ENCODE measurements at regions not wholly inside any gene's neighbourhood (a gene's known extent, or its start where the extent isn't known, plus 50 kb on each side); places are given as distances from the start of the nearest gene placed in this dataset.

DNA sequence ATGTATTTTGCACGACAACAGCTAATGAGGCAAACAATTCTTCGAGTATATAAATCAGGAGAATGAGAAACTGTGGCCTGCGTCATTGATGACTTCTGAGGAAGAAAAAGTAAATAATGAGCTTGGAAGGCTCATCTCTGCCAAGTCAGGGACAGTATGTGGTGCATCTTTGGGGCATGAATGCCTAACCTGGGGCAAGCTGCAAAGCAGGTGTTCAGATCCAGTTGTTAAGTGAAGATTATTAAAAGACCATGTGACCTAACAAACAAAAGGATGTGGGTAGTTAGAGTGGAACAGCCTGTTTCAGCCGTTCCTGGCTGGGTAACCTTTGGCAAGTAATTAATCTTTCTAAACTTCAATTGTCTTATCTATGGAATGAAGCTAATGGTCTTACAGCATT lies 93.0 kb downstream of the LYZL2 start:
- no peak overlapping the region for H3K27ac ChIP-seq
- 37 to 45% (median 43%) methylated on average over 4 of the region's 4 CpGs for WGBS, 3 donors

DNA sequence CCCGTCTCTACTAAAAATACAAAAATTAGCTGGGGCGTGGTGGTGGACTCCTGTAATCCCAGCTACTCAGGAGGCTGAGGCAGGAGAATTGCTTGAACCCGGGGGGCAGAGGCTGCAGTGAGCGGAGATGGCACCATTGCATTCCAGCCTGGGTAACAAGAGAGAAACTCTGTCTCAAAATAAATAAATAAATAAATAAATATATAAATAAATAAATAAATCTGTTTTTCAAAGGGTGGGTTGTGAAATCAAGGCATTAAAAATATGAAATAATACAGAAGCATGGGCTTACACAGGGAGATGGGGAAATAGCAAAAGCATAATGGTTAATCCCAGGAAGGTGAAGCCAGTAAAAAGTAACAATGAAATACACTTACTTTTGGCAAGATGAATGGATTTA lies 93.9 kb downstream of the LYZL2 start:
- Histone ChIP-seq H3K27me3 (no peaks in the 10 kb centered on the region), H3K36me3 (no peaks in the 10 kb centered on the region), H3K4me1 (ENCODE audit: insufficient read depth) (peaks cover 4% of the 10 kb centered on the region), H3K9me3 (no peaks in the 10 kb centered on the region), H3K4me3 (no peak overlapping the region), H3K27ac (no peak overlapping the region)
- DNase-seq: no peak
- 91 to 94% (median 93%) methylated on average over 4 of the region's 4 CpGs for WGBS, 3 donors
- TF ChIP-seq, protein P1, sequence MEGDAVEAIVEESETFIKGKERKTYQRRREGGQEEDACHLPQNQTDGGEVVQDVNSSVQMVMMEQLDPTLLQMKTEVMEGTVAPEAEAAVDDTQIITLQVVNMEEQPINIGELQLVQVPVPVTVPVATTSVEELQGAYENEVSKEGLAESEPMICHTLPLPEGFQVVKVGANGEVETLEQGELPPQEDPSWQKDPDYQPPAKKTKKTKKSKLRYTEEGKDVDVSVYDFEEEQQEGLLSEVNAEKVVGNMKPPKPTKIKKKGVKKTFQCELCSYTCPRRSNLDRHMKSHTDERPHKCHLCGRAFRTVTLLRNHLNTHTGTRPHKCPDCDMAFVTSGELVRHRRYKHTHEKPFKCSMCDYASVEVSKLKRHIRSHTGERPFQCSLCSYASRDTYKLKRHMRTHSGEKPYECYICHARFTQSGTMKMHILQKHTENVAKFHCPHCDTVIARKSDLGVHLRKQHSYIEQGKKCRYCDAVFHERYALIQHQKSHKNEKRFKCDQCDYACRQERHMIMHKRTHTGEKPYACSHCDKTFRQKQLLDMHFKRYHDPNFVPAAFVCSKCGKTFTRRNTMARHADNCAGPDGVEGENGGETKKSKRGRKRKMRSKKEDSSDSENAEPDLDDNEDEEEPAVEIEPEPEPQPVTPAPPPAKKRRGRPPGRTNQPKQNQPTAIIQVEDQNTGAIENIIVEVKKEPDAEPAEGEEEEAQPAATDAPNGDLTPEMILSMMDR (IDR thresholded peaks at IDR 0.05): no peak
- TF ChIP-seq POLR2A (IDR thresholded peaks at IDR 0.05) (no peak), EP300 (IDR thresholded peaks at IDR 0.05) (no peak)
- intact Hi-C loops (cut with DNase I): loop anchor here in 3 of 4 donors (2.0 to 10.0 kb wide), 5 partner anchors 59 to 143 kb away; no protein-coding TSS in a partner anchor

More for the DNA sequence above, 93.0 kb downstream of the LYZL2 start:
- Histone ChIP-seq H3K36me3 (no peaks in the 10 kb centered on the region), H3K9me3 (no peaks in the 10 kb centered on the region), H3K4me3 (no peak overlapping the region), H3K4me1 (ENCODE audit: insufficient read depth) (peaks cover 4% of the 10 kb centered on the region), H3K27me3 (no peaks in the 10 kb centered on the region)
- intact Hi-C loops (cut with DNase I): loop anchor here in 3 of 4 donors (5.0 to 10.0 kb wide), 4 partner anchors 58 to 142 kb away; no protein-coding TSS in a partner anchor
- no peak for TF ChIP-seq POLR2A (IDR thresholded peaks at IDR 0.05)
- TF ChIP-seq, protein P1 (IDR thresholded peaks at IDR 0.05): no peak
- no peak for TF ChIP-seq EP300 (IDR thresholded peaks at IDR 0.05)
- DNase-seq: no peak

DNA sequence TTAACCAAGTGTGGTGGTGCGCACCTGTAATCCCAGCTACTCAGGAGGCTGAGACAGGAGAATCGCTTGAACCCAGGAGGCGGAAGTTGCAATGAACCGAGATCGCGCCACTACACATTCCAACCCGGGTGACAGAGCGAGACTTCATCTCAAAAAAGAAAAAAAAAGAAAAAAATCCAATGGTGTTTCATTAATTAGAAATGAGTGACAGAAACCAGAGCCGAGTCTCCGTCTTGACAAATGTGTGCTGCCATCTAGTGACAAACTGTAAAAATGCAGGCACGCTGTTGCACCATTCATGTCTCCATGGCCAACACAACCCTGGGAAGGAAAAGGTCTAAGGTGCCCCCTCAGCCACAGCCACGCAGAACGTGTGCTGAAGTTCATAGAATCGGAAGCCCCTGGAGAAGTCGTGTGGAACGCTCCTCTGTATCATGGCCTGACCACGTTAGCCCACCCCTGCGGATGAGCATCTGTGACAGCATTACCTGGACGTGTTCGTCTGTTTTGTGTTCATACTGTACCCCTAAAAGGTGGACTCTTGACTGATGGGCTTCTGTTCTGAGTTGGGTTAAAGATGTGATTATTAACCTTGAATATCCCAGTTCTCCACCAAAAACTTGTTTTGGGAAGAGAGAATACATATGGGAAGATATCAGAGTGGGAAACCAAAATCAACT lies 94.9 kb downstream of the LYZL2 start:
- Histone ChIP-seq H3K4me1 (ENCODE audit: insufficient read depth) (peaks cover 4% of the 10 kb centered on the region), H3K9me3 (no peaks in the 10 kb centered on the region), H3K27ac (no peak overlapping the region), H3K27me3 (no peaks in the 10 kb centered on the region), H3K4me3 (no peak overlapping the region), H3K36me3 (no peaks in the 10 kb centered on the region)
- peak; percentile 58 to 81 (median 64) for DNase-seq
- intact Hi-C loops (cut with DNase I): loop anchor here (1.0 to 10.0 kb wide), 6 partner anchors 60 to 142 kb away; no protein-coding TSS in a partner anchor
- no peak for TF ChIP-seq EP300 (IDR thresholded peaks at IDR 0.05)
- TF ChIP-seq, protein P1 (IDR thresholded peaks at IDR 0.05): peak; percentile 74 to 86 (median 77)
- no peak for TF ChIP-seq POLR2A (IDR thresholded peaks at IDR 0.05)
- 31 to 37% (median 31%) methylated on average over 20 of the region's 20 CpGs for WGBS, 3 donors

DNA sequence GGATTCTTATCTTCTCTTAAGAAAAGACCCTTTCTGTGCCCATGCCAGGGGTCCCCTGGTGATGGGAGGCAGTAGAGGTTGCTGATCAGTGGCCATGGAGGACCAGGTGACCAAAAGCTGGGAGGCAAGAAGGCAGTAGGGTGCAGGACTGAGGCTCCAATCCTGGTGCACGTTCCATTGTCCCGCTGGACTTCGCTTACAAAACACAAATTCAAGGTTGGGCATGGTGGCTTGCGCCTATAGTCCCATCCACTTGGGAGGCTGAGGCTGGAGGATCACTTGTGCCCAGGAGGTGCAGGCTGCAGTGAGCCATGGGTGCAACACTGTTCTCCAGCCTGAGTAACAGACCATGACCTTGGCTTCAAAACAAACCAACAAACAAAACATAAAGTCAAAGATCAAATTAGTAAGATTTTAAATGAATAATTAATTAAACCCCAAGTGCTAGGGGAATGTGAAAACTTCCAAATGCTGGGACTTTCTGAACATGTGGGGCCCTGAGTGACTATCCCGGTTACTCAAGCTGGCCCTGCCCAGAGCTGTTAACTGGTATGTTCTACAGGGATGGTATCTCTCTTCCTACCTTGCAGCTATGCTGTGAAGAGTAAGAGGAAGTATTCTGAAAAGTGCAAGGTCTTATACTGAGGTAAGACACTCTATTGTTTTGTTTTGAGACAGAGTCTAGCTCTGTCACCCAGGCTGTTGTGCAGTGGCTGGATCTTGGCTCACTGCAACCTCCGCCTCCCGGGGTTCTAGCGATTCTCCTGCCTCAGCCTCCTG lies 97.6 kb downstream of the LYZL2 start:
- H3K9me3 ChIP-seq: no peaks in the 10 kb centered on the region
- H3K4me1 ChIP-seq (ENCODE audit: insufficient read depth): peaks cover 2% of the 10 kb centered on the region
- no peak overlapping the region for H3K27ac ChIP-seq
- H3K4me3 ChIP-seq: no peak overlapping the region
- WGBS, 3 donors: 95 to 97% (median 95%) methylated on average over 8 of the region's 8 CpGs
- TF ChIP-seq, protein P1 (IDR thresholded peaks at IDR 0.05): no peak
- TF ChIP-seq POLR2A (IDR thresholded peaks at IDR 0.05) (no peak), EP300 (IDR thresholded peaks at IDR 0.05) (no peak)
- no peak for DNase-seq
- H3K36me3 ChIP-seq: no peaks in the 10 kb centered on the region
- H3K27me3 ChIP-seq: no peaks in the 10 kb centered on the region
- intact Hi-C loops (cut with DNase I): loop anchor here (2.0 to 10.0 kb wide), 3 partner anchors 63 to 137 kb away; no protein-coding TSS in a partner anchor

All from ovary (tissue), 7 donors.